MM.1S (cell line): ENCODE measurements at regions not wholly inside any gene's neighbourhood (a gene's known extent, or its start where the extent isn't known, plus 50 kb on each side); places are given as distances from the start of the nearest gene placed in this dataset.

Experiments
- EZH2 ChIP-seq: fragments of 300-600 bp; sonication (generic); optimal IDR thresholded peaks from 2 replicates; pipeline ENCODE3; 2017; ENCODE audit warnings: low read depth, mild to moderate bottlenecking, antibody characterized with exemption, low read length, mixed read lengths
- EZH2phosphoT487 ChIP-seq: fragments of 300-600 bp; sonication (generic); IDR thresholded peaks from 2 replicates; pipeline ENCODE4 v1.6.1; 2018; ENCODE audit warnings: antibody characterized with exemption, low read length
- TF ChIP-seq, protein P1 (sequence below): fragments of 300-600 bp; sonication (generic); IDR thresholded peaks from 2 replicates; pipeline ENCODE4 v1.5.1; 2016; ENCODE audit warnings: antibody characterized with exemption, low read length, mixed read lengths

DNA sequence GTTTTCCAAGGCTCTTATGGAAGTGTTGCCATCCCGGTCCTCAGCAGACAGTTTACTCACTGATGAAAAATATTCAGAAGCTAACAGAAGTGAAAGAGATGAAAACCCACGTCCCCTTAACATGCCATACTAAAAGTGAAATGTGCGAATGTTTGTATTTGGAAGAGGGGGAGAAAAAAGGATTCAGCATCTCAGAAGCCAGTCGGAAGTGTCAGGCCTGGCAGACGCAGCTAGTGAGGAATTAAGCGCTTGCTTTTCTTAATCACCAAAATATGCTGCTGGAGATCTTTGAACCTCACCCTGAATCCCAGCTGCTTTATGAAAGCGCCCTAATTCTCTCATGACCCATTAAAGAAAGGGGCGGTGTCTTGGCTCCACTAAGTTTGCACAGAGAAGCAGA is 653.7 kb downstream of the DCDC2C start:
- TF ChIP-seq, protein P1, sequence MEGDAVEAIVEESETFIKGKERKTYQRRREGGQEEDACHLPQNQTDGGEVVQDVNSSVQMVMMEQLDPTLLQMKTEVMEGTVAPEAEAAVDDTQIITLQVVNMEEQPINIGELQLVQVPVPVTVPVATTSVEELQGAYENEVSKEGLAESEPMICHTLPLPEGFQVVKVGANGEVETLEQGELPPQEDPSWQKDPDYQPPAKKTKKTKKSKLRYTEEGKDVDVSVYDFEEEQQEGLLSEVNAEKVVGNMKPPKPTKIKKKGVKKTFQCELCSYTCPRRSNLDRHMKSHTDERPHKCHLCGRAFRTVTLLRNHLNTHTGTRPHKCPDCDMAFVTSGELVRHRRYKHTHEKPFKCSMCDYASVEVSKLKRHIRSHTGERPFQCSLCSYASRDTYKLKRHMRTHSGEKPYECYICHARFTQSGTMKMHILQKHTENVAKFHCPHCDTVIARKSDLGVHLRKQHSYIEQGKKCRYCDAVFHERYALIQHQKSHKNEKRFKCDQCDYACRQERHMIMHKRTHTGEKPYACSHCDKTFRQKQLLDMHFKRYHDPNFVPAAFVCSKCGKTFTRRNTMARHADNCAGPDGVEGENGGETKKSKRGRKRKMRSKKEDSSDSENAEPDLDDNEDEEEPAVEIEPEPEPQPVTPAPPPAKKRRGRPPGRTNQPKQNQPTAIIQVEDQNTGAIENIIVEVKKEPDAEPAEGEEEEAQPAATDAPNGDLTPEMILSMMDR = no peak
- TF ChIP-seq EZH2 = no peak
- no peak for TF ChIP-seq EZH2phosphoT487
